Myocyte (in vitro differentiated cells): ENCODE measurements at regions not wholly inside any gene's neighbourhood (a gene's known extent, or its start where the extent isn't known, plus 50 kb on each side); places are given as distances from the start of the nearest gene placed in this dataset.

Experiments
- DNase-seq: peaks from one replicate; pipeline ENCODE4 v3.0.0-alpha.2; 2012; ENCODE audit warnings: low read depth

DNA sequence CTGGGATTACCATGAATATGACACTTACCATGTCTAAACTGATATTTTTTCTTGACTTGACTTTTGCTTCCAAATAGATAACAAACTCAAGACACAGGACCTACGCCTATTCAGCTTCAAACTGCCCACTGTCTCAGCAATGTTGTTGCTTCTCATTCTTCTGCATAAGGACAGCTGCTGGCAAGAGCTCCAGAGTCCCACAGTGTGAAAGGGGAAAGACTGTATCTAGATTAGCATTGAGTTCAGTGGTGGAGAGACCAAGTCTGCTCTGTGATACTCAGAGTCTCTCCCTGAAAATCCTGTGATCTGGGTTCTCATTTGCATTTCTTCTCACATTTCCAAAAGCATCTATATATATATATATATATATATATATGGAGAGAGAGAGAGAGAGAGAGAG, 247.9 kb upstream of the NT5C1B start:
- no peak for DNase-seq

DNA sequence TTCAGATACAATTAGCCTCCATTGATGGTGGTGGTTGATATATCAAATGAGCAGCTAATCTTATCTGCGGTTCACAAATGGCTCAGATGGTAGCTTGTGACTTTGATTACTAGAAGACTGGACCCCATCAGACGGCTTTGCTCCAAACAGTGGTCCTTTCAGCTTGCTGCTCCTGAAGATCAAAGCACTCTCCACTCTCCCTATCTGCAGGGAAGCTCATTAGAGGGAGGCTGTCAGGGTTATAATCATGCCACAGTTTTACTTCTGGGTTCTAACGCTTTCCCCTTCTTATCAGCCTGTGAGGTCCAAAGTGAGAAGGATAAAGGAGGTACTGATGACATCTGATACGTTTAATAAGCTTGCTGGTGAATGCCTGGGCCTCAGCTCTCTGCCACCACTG, 247.1 kb upstream of the NT5C1B start:
- no peak for DNase-seq

DNA sequence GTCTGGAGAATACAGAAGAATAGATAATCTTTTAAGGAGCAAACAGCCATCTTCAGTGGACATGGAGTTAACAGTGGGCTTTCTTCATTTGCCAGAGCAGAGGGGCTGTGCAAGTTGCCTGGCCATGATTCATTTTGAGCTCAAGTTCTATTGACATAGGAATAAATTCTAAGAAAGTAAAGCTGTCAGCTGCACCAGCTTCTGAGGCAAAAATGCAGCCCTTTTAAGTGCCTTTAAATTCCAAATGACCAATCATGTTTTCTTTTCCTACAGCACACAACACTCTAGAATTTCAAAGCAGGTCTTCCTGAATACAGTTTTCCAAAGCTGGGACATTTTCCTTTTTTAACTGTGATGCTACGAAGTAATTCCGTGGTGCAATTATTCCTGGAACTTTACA, 246.4 kb upstream of the NT5C1B start:
- no peak for DNase-seq

DNA sequence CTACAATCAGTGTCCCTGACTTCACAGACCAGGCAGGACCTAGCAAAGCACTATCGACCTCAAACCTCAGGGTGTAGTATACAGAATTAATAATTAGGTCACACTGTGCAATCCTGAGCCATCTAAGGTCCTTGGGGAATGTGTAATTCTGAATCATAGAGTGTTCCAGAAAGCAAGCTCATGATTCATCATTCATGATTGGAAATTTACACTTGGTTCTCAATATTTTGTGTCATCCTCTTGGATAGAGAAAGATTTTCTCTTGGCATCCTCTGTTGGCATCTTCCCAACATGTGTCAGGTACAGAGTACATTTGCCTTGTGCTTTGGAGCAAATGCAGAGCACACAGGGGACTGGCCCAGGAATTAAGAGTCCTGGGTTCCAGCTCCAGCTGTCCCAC, 245.0 kb upstream of the NT5C1B start:
- DNase-seq: peak; percentile 34

DNA sequence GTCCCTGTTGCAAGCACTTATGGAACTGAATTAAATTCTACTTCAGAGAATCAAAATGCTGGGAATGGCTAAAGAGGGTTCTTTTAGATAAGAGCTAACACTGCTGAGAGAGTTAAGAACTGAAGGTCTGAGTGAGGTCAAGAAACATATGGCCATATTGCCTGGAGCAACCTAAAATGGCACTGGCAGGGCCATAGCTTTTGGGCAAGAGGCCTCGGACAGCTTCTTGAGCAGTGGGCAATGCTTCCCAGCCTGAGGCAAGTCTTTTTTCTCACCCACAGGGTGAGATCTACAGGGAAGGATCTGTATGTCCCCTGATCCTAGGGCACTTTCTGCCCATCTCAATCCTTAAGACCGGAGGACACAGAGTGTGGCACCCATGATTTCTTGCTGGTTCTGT, 244.6 kb upstream of the NT5C1B start:
- DNase-seq: no peak

DNA sequence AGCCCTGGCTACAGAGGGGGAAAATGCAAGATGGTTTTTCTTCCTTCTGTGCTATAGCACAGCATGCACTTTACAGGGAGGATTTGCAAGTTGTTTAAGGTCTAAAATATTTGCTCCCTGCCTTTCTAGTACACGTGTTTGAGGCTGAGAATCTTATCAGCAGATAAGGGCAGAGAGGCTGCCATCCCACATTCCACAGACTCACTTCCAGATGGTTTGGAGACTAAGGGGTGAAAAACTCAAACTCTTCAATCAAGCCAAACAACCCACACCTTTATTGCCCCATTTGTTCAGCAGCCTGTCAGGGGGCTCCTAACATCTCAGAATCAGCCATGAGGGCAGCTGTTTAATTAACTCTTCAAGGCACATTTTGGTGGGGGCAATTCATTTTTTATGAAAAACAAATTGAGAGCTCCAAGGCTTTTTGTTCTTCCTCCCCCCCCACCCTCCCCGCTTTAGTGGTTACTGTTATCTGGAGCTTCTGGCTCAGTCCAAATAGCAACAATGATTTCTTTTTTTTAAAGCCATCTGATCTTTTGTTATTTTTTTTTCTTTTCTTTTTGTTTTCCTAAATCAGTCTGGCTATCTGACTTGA, 242.6 kb upstream of the NT5C1B start:
- no peak for DNase-seq

DNA sequence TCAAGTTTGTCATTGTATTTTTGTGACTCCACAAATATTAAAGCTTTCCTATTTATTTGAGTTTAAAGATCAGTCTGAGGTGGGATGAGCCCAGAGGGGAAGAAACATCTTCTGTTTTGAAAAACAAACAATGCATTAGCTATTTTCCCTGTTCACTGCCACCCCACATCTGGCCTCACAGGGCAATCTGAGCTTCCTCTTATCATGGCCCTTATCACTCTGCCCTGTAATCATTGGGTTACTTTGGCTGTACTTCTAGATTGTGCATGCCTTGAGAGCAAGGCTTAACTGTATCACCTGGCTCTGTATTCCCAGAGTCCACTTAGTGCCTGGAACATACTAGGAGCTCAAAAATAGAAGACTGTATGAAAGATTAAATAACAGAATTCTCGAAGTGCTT, 241.6 kb upstream of the NT5C1B start:
- DNase-seq: no peak

DNA sequence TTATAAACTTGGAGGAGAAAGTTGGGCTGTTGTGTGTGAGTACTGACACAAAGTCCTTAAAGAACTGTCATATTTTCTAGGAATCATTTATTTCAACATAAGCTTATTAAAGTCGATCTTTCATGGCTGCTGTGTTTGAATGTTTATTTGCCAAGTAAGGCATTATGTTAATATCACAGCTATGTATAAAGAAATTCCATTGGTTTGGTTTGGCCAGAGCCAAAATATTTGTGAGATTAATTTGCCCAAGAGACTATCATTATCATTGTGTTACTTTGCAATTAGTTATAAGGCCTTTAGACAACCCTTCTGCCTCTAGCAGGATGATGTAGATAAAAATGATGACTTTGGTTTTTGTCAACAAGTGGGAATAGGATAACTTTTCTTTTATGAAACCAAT, 240.6 kb upstream of the NT5C1B start:
- peak; percentile 29 for DNase-seq

DNA sequence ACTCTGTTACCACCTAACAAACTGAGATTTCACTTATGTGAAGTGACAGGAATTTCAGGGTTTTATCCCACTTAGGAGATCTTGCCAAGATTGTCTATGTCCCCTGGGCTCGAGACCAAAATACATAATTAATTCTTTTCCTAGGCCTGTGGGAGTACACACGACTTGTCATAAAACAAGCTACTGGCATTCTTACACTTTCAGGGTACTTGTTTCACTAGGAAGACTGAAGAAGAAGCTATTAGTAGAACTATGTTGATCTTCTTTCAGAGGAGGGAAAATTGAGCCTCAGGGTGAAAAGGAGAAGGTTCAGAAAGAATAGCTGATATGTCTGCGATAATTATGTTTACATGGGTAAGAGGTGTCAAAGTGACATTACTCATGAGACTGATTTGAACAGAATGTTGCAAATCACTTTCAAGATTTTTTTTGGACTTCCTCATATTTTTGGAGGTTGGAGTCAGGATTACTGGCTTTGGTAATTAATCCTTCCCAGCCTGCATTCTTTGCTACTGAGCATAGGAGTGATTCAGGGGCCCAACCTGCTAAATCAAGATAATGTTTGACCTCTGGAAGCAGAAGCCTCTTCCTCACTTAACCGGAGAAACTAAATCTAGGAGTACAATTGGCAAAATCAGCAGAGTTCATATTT, 240.0 kb upstream of the NT5C1B start:
- DNase-seq: peak; percentile 40

DNA sequence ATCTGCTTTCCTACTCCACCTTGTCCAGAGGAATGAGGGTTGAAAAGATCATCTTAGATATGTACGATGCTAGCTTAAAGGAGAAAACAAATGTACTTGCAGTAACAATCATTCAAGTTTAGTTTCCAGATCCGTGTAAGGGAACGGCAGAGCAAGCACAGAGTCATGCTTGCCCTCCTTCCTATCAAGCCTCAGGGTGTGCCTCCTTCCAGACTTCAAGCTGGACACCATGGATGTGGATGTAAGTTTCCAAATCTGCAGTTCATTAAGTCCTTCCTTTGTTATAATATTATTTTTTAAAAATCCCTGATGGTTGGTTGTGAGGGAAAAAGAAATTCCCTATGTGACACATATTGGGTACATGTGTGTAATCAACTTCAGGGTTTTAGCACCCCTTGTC, 238.9 kb upstream of the NT5C1B start:
- DNase-seq: no peak

DNA sequence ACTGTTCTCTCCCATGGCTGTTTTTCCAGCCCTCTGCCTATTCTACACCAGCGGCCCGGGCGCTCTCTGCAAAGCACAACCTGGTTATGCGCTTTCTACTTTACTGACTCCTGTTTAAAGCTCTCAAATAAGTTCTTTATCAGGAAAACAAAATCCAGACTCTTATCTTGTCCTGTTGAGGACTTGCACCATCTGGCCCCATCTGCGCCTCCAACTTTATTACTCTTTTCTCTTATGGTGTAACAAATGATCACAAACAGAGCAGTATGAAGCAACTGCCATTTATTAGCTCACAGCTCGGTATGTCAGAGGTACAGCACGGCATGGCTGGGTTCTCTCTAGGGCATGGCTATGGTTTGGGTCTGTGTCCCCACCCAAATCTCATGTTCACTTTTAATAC, 236.5 kb upstream of the NT5C1B start:
- no peak for DNase-seq

DNA sequence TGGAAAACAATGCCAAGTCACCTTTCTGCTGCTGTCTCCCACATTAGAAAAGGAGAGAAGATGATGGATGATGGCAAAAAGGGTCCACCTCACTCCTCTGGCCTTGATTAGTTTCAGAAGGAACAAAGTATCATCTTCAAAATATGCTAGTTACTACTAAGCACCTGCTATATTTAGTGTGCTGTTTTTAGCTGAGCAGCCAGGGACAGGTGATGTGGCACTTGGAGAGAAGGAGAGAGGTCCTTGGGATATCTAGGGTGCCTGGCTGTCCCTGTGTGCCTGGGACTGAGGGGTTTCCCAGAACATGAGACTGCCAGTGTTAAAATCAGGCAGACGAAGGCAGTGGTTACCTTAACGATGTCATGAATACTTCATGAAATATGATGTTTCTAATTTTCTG, 235.5 kb upstream of the NT5C1B start:
- peak; percentile 18 for DNase-seq

DNA sequence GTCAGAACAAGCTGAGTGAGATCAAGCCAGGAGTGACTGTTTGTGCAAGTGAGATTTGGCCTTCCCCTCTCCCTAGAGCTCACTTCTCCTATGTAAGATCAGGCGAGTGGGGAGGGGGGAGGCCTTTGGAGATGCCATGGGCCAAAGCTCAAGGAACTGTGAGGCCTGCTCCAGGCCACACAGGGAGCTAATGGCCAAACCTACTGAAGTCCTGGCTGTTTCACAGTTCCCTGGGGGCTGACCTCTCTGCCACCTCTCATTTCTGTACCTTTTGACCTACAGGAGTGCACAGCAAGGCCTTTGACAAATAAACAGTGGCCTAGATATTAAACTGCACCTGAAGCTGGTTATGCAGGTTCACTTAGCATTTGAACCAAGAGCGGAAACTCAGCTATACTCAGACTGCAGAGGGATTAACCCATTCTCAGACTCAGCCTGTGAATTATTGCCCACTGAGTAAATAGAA, 235.0 kb upstream of the NT5C1B start:
- no peak for DNase-seq

DNA sequence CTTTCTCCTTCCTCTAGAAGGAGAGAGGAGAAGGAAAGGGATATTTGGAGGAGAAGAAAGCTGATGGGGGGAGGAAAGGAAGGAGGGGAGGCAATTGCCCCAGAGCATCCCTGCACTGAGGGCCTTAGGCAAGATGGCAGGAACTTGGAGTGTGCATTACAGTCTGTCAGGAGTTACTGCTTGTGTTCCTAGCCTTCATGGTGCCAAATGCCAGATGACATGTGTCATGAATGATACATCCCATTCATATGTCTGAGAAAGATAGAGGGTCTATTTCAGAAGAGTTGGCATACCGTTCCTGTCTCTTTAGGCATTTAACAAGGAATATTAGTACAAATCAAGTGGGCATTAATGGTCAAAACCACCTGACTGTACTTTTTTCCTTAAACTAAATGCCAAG, 232.1 kb upstream of the NT5C1B start:
- no peak for DNase-seq

DNA sequence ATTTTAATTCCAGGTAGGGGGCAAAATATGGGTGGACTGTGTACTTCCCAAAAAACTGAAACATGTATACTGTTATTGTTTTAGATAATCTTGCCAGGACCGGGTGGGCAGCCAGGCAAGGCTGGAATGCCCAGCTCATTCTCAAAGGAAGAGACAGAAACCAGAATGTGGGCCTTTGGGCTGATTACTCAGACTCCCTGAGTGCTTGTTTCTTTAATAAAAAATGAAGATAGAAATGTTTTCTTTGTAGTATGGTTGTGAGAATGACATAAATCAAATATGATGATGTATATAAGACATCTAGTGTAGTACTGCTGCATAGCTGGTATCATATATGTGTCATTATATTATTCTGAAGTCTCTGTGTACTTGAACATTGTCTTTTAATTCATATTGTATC, 231.6 kb upstream of the NT5C1B start:
- DNase-seq: no peak

DNA sequence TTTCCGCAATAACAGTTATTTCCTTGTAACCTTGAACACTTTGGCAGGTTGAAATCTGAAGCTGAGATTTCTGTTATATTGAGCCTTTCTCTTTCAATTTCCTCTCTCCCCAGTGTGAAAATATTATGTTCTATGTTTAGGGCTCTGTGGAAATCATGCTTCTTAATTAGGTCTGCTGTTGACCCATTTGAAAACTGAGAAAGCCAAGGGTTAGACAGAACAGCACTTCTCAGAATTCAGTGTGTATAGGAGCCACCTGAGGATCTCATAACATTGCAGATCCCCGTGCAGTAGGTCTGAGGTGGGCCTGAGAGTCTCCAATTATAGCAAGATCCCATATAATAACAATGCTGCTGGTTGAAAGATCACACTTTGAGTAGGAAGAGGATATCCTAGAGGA, 230.2 kb upstream of the NT5C1B start:
- DNase-seq: no peak

DNA sequence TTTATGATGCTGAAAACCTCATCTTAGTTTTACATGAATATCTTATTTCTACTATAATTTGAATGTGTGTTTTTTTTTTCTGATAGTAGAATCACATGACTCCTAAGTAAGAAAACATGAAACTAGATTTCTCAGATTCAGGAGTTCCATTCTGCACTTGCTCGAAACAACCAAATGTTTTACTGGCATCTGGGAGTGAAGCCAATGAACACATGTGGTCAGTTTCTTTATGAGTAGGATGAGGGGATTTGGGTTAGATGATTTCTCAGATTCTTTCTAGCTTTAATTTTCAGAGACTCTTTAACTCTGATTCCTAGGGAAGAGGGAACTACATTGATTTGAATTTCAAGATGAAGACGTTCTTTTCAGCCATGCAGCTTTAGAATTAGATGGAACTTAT, 225.0 kb upstream of the NT5C1B start:
- peak; percentile 79 for DNase-seq

DNA sequence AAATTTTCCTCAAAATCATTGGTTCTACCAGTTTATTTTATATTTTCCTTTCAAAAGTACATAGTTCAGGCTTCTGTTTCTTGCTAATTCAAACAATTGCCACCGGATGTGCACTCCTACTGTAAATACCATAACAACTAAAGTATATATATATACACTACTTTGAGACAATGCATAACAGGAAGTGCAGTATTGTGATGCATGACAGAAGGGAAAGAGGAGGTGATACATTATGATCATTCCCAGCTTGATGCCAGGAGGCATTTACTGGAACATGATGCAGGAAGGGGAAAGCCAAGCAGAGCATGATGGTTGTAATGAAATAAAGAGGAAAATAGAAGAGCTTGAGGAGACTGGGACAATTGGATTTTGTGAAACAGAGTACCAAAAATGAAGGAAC, 215.2 kb upstream of the NT5C1B start:
- DNase-seq: no peak

DNA sequence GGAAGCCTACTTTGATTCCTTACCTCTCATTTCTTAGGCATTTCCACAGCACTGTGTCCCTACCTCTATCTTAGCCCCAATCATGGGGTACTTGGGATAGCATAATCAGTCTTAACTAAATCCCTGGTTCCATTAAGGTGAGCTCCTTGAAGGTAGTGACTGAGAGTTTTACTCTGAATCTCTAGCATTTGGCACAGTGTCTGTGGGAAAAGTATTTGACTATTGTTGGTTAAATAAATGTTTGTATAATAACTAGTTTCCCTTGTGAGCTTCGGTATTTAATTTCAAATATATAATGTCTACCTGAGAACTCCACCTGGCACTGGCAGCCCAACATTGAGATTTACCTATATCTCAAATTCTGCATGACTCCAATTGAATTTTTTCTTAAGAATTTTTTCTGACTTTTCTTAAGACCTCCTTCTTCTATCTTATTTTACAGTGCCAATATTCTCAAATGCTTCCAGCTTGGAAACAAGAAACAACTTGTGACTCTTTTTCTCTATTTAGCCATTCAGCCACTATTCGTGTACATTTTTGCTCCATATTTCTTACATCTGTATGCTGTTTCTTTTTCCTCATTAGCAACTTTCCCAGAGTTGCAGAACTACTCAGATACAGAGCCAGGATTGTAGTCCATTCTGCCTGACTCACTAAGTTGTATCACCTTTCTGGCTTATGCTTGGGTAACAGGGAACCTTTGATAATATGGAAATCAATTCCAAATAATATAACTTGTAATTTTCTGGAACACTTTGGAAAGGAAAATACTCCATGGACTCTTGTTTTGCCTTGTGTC, 214.0 kb upstream of the NT5C1B start:
- no peak for DNase-seq

DNA sequence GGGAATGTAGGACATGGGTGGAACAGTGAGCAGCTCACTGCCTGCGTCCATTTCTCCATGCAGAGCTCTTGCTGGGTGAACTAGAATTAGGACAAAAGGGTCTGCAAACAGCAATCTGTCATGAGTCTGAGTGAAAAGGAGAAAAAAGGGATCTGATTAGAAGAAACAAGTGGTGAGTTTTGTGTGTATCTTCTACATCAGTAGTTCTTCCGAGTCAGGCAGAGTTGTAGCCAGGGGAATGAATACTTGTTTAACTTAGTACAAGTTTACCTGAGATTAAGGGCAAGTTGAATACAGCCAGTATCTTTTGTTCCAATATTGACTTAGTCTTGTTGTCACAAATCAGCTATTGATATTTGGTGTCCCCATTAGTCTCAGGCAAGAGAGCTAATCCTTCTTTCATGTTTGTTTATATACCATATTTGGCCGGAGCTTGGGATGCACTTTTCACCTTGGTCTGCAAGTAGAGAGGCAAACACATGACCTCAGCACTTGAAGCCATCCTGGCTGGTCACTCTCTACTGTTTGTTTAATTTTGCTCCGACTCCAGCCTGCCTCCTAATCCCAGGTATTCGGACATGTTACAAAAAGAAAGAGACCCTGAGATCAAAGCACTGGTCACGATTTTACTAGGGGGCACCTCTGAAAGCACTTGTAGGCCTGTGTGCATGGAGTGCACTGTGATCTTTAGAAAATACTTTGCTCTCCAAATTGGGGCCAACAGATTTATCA, 211.0 kb upstream of the NT5C1B start:
- no peak for DNase-seq

DNA sequence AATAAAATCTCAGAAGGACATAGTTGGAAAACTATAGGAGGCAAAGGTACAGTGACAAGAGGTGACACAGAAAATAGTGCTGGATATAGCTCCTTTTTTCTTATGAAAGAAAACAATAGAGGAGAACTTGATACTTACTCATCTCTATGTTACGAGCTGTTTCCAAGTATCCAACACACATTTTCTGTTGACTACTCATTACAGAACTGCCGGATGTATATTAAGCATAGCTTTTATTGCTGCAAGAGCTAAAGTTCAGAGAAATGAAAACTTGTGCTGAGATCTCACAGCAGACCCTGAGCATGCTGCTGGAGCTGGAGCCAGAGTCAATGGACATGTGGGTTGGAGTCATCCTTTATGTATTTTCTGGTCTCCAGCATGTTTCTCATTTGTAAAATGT, 210.0 kb upstream of the NT5C1B start:
- no peak for DNase-seq
